ENCODE measurements at regions not wholly inside any gene's neighbourhood (a gene's known extent, or its start where the extent isn't known, plus 50 kb on each side); places are given as distances from the start of the nearest gene placed in this dataset.
A peak's percentile ranks its signal among the peaks of the same experiment; 100 is the strongest.

DNA sequence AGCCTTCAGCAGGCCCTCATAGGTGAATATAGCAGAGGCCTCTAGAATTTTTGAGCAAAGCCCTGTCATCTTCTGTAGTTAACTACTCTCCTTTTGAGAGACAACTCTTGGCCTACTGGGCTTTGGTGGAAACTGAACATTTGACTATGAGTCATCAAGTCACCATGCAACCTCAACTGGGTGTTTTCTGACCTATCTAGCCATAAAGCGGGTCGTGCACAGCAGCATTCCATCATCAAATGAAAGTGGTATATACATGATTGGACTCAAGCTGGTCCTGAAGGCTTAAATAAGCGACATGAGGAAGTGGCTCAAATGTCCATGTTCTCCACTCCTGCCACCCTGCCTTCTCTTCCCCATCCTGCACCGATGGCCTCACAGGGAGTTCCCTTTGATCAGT lies 1115.5 kb downstream of the TAF11L14 start:
- Histone ChIP-seq H2AFZ (ENCODE audit: low read depth, low read length) (no peak overlapping the region), H4K20me1 (ENCODE audit: insufficient read depth, low read length) (no peaks in the 10 kb centered on the region), H3K4me1 (ENCODE audit: insufficient read depth, low read length) (peaks cover 8% of the 10 kb centered on the region), H3K4me3 (ENCODE audit: low read depth in 1 of 2, low read length in 2 of 2) (no peak overlapping the region), H3K36me3 (ENCODE audit: insufficient read depth, low read length) (no peaks in the 10 kb centered on the region), H3K4me2 (ENCODE audit: insufficient read depth, low read length) (no peak overlapping the region), H3K79me2 (ENCODE audit: insufficient read depth, low read length) (peaks cover 12% of the 10 kb centered on the region), H3K27ac (ENCODE audit: low read length) (no peak overlapping the region), H3K9ac (ENCODE audit: low read depth, low read length) (no peak overlapping the region), H3K27me3 (ENCODE audit: insufficient read depth, low read length, poor library complexity) (no peaks in the 10 kb centered on the region), H3K9me3 (ENCODE audit: insufficient read depth, low read length, severe bottlenecking) (no peaks in the 10 kb centered on the region)
- TF ChIP-seq, protein P1, sequence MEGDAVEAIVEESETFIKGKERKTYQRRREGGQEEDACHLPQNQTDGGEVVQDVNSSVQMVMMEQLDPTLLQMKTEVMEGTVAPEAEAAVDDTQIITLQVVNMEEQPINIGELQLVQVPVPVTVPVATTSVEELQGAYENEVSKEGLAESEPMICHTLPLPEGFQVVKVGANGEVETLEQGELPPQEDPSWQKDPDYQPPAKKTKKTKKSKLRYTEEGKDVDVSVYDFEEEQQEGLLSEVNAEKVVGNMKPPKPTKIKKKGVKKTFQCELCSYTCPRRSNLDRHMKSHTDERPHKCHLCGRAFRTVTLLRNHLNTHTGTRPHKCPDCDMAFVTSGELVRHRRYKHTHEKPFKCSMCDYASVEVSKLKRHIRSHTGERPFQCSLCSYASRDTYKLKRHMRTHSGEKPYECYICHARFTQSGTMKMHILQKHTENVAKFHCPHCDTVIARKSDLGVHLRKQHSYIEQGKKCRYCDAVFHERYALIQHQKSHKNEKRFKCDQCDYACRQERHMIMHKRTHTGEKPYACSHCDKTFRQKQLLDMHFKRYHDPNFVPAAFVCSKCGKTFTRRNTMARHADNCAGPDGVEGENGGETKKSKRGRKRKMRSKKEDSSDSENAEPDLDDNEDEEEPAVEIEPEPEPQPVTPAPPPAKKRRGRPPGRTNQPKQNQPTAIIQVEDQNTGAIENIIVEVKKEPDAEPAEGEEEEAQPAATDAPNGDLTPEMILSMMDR (IDR thresholded peaks at IDR 0.05; ENCODE audit: borderline replicate concordance, extremely low read depth, low read length, poor library complexity, severe bottlenecking): no peak
- no peak for TF ChIP-seq EZH2 (IDR thresholded peaks at IDR 0.05; ENCODE audit: borderline replicate concordance, low read depth, low read length, severe bottlenecking)
- no peak for DNase-seq
- no peak for ATAC-seq (ENCODE audit: insufficient read depth, low read depth)

GRCh38 chr5:18752317-18752716 lies 1118.1 kb downstream of the TAF11L14 start:
- Histone ChIP-seq H3K36me3 (ENCODE audit: insufficient read depth, low read length) (no peaks in the 10 kb centered on the region), H3K27ac (ENCODE audit: low read length) (no peak overlapping the region), H4K20me1 (ENCODE audit: insufficient read depth, low read length) (no peaks in the 10 kb centered on the region), H3K4me1 (ENCODE audit: insufficient read depth, low read length) (no peaks in the 10 kb centered on the region), H3K9me3 (ENCODE audit: insufficient read depth, low read length, severe bottlenecking) (no peaks in the 10 kb centered on the region), H2AFZ (ENCODE audit: low read depth, low read length) (no peak overlapping the region), H3K9ac (ENCODE audit: low read depth, low read length) (no peak overlapping the region), H3K4me3 (ENCODE audit: low read depth in 1 of 2, low read length in 2 of 2) (no peak overlapping the region), H3K4me2 (ENCODE audit: insufficient read depth, low read length) (no peak overlapping the region), H3K79me2 (ENCODE audit: insufficient read depth, low read length) (no peaks in the 10 kb centered on the region), H3K27me3 (ENCODE audit: insufficient read depth, low read length, poor library complexity) (no peaks in the 10 kb centered on the region)
- ATAC-seq (ENCODE audit: insufficient read depth, low read depth): no peak
- DNase-seq: no peak
- no peak for TF ChIP-seq EZH2 (IDR thresholded peaks at IDR 0.05; ENCODE audit: borderline replicate concordance, low read depth, low read length, severe bottlenecking)
- TF ChIP-seq, protein P1 (IDR thresholded peaks at IDR 0.05; ENCODE audit: borderline replicate concordance, extremely low read depth, low read length, poor library complexity, severe bottlenecking): no peak

DNA sequence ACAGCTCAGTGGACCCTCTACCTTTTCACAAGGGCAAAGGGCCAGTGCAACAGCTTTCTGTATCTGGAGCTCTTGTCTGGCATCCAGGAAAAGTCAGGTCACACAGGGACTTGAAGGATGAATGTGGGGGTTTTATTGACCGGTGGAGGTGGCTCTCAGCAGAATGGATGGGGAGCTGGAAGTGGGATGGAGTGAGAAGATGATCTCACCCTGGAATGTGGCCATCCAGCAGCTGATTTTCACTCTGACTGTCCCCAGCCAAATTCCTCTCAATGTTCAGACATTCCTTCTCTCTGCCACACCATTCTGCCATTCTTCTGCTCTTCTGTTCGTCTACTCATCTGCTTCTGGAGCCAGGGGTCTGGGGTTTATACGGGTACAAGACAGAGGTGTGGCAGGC lies 1119.9 kb downstream of the TAF11L14 start:
- no peaks in the 10 kb centered on the region for H3K27me3 ChIP-seq (ENCODE audit: insufficient read depth, low read length, poor library complexity)
- no peak overlapping the region for H3K9ac ChIP-seq (ENCODE audit: low read depth, low read length)
- no peak overlapping the region for H3K4me3 ChIP-seq (ENCODE audit: low read depth in 1 of 2, low read length in 2 of 2)
- no peaks in the 10 kb centered on the region for H3K79me2 ChIP-seq (ENCODE audit: insufficient read depth, low read length)
- H4K20me1 ChIP-seq (ENCODE audit: insufficient read depth, low read length): no peaks in the 10 kb centered on the region
- H3K36me3 ChIP-seq (ENCODE audit: insufficient read depth, low read length): no peaks in the 10 kb centered on the region
- no peak overlapping the region for H3K27ac ChIP-seq (ENCODE audit: low read length)
- DNase-seq (no peak), ATAC-seq (ENCODE audit: insufficient read depth, low read depth) (no peak)
- TF ChIP-seq, protein P1 (IDR thresholded peaks at IDR 0.05; ENCODE audit: borderline replicate concordance, extremely low read depth, low read length, poor library complexity, severe bottlenecking): no peak
- TF ChIP-seq EZH2 (IDR thresholded peaks at IDR 0.05; ENCODE audit: borderline replicate concordance, low read depth, low read length, severe bottlenecking): no peak
- no peaks in the 10 kb centered on the region for H3K4me1 ChIP-seq (ENCODE audit: insufficient read depth, low read length)
- no peak overlapping the region for H3K4me2 ChIP-seq (ENCODE audit: insufficient read depth, low read length)
- no peak overlapping the region for H2AFZ ChIP-seq (ENCODE audit: low read depth, low read length)
- H3K9me3 ChIP-seq (ENCODE audit: insufficient read depth, low read length, severe bottlenecking): no peaks in the 10 kb centered on the region

DNA sequence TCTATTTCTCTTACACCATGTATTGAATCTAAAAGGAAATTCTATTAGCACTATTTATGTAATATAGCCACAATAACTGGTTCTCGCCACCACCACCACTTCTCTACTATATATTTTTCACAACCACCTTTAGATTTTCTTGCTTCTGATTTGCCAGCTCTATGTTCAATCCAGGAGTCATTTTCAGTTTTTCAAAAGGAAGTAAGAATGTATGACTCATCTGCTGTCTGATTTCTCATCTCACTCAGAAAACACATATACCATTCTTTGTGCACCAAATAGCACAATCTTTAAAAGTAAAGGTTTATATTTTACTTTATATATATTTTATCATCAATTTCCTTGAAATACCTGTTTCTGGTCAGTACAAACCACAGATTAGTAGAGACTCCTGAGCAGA lies 1127.5 kb downstream of the TAF11L14 start:
- Histone ChIP-seq H3K4me3 (ENCODE audit: low read depth in 1 of 2, low read length in 2 of 2) (no peak overlapping the region), H3K9me3 (ENCODE audit: insufficient read depth, low read length, severe bottlenecking) (no peaks in the 10 kb centered on the region), H2AFZ (ENCODE audit: low read depth, low read length) (no peak overlapping the region), H3K4me2 (ENCODE audit: insufficient read depth, low read length) (no peak overlapping the region), H3K36me3 (ENCODE audit: insufficient read depth, low read length) (no peaks in the 10 kb centered on the region), H4K20me1 (ENCODE audit: insufficient read depth, low read length) (no peaks in the 10 kb centered on the region), H3K27me3 (ENCODE audit: insufficient read depth, low read length, poor library complexity) (no peaks in the 10 kb centered on the region), H3K27ac (ENCODE audit: low read length) (no peak overlapping the region), H3K4me1 (ENCODE audit: insufficient read depth, low read length) (no peaks in the 10 kb centered on the region), H3K9ac (ENCODE audit: low read depth, low read length) (no peak overlapping the region), H3K79me2 (ENCODE audit: insufficient read depth, low read length) (no peaks in the 10 kb centered on the region)
- ATAC-seq (ENCODE audit: insufficient read depth, low read depth): peak; percentile 45; the same call in 1 of the 3 replicates
- DNase-seq: no peak
- TF ChIP-seq, protein P1 (IDR thresholded peaks at IDR 0.05; ENCODE audit: borderline replicate concordance, extremely low read depth, low read length, poor library complexity, severe bottlenecking): no peak
- no peak for TF ChIP-seq EZH2 (IDR thresholded peaks at IDR 0.05; ENCODE audit: borderline replicate concordance, low read depth, low read length, severe bottlenecking)

All from DND-41 (cell line).